GM12873 (cell line): ENCODE measurements at regions not wholly inside any gene's neighbourhood (a gene's known extent, or its start where the extent isn't known, plus 50 kb on each side); places are given as distances from the start of the nearest gene placed in this dataset.

Experiments used
- CTCF ChIP-seq: IDR thresholded peaks from 2 replicates; pipeline ENCODE4 v1.5.1; 2012; ENCODE audit warnings: low read depth, mild to moderate bottlenecking, moderate library complexity, low read length, control low read depth; ENCODE audit not compliant: insufficient read depth; ENCODE audit errors: missing control alignments

DNA sequence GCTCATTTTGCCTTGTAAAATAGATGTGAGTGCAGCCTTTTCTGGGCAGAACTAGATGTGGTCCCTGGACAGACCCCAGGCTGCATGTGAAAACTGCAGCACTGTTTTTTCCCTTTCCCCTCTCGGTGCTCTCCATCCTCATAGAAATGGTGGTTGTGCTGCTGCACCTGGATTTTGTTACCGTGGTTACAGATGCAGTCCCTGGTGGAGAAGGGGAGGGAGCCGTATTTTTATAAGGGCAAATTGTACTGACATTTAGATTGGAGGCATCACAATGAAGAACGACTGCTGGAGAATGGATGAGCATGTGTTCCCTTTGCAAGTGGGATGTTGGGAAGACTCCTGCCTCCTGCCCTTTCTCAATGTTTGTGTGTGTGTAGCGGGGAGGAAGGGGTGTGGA, 469.9 kb downstream of the CCSER2 start:
- no peak for TF ChIP-seq CTCF

DNA sequence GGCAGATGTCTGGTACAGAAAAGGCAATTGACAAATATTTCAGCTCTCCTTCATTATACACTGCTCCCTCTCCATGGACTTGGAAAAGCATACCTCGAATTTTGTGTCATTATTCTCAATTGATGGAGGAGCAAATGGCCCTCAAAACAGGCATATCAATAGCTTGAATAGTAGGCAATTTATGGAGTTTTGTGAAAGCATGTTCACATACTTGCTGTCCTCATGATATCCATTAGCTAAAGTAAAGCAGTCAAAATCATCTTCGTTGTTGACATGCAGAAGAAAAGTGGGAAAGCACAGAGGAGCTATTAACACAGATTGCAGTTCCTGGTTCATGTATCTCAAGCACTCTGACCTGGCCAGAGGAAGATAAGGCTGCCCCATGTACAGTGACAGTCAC, 472.8 kb downstream of the CCSER2 start:
- TF ChIP-seq CTCF, result no peak

DNA sequence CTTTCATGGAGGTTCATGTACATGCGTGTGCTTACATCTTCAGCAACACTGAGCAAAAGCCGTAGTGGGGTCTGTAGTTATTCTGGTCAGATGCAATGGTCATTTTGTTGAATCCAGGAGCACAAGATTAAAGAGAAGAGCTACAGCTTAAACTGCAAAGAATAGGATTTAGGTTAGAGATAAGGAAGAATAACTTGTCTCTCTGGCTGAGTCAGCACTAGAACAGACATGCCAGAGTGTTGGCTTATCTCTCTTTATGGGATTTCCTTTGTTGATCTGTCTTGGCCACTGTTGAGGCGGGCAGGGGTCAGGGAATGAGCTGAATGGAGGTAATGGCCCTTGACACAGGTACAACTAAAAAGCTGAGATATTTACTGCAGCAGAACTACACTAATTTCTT, 473.5 kb downstream of the CCSER2 start:
- no peak for TF ChIP-seq CTCF

- TF ChIP-seq CTCF, result no peak
These were observed 476.8 kb downstream of the CCSER2 start for GRCh38 chr10:84805149-84805548.

DNA sequence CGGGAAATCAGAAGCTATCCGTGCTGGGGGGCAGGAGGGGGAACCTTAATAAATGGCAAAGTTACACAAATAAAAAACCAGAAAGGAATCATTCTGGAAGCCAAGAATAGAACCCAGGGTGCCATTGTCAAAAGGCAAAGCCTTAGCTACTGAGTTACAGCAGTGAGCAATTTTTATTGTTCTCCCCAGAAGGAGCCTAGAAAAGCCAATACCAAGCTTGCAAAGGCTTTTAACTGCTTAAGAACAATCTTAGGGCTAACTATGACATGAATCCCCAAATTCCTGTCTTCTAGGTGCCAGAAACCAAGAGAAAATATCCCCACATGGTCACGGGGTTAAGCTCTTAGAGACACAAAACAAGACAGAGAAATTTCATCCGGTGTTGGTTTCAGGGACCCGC, 482.7 kb downstream of the CCSER2 start:
- no peak for TF ChIP-seq CTCF

DNA sequence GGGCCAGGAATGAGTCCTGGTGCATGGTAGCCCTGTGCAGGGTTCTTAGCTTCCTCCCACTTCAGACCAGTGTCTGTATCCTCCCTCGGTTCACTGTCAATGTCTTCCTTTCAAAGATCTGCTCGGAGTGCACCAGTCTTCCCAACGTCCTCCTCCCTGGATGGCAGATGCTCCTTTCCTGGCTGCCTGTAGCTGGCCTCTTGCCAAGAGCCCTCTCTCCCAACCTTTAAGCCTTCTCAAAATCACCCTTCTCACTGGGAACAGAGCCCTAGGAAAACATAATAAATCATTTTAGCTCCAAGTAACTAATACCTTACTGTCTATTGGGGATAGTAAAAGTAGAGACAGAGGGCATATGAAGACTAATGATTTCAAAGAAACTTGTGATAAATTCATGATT, 490.6 kb downstream of the CCSER2 start:
- TF ChIP-seq CTCF, result no peak

DNA sequence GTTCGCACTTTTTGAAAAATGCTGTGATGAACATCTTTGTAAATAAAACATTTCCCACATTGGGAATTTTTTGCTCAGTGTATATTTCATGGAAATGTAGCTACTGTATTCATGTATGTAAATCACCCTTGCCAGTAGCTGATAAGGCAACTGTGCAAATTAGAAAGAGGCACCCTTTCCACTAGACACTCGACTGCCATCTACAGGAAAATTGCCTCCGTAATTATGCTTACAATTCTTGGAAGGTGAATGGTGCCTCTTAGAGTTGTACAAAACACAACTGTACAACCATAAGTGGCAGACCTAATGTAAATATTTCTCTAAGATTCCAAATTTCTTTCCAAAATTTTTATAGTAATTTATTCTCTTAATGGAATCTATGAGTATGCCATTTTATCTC, 491.7 kb downstream of the CCSER2 start:
- peak; percentile 33 for TF ChIP-seq CTCF

GRCh38 chr10:84820596-84820995, 492.2 kb downstream of the CCSER2 start:
- no peak for TF ChIP-seq CTCF
